Neural progenitor cell (in vitro differentiated cells): ENCODE measurements at regions not wholly inside any gene's neighbourhood (a gene's known extent, or its start where the extent isn't known, plus 50 kb on each side); places are given as distances from the start of the nearest gene placed in this dataset.
A peak's percentile ranks its signal among the peaks of the same experiment; 100 is the strongest.

Source experiments
- DNase-seq: peaks from one replicate; pipeline ENCODE4 v3.0.0-alpha.2; 2016; ENCODE audit warnings: low spot score
- H2AFZ ChIP-seq: fragments of 200-600 bp; sonication (generic); replicated peaks from 2 replicates; pipeline ENCODE4 v1.6.1; 2016; ENCODE audit warnings: antibody characterized with exemption
- H3F3A ChIP-seq: fragments of 200-600 bp; sonication (generic); 2 replicates; pipeline ENCODE4 v1.6.1; 2016; ENCODE audit warnings: antibody characterized with exemption, low read depth
- H3K27ac ChIP-seq: fragments of 200-600 bp; sonication (generic); 2 replicates; pipeline ENCODE4 v1.5.1; 2016; ENCODE audit warnings: mild to moderate bottlenecking
- H3K27me3 ChIP-seq: fragments of 200-600 bp; sonication (generic); 2 replicates; pipeline ENCODE4 v1.6.1; 2016; ENCODE audit warnings: mild to moderate bottlenecking, moderate library complexity
- H3K36me3 ChIP-seq: fragments of 200-600 bp; sonication (generic); 2 replicates; pipeline ENCODE4 v1.5.1; 2016
- H3K4me1 ChIP-seq: fragments of 200-600 bp; sonication (generic); 2 replicates; pipeline ENCODE4 v1.6.1; 2016; ENCODE audit warnings: mixed run types
- H3K4me2 ChIP-seq: fragments of 200-600 bp; sonication (generic); 2 replicates; pipeline ENCODE4 v1.6.1; 2016
- H3K4me3 ChIP-seq: fragments of 200-600 bp; sonication (generic); 2 replicates; pipeline ENCODE4 v1.5.1; 2016
- H3K79me2 ChIP-seq: fragments of 200-600 bp; sonication (generic); 2 replicates; pipeline ENCODE4 v1.6.1; 2016; ENCODE audit warnings: low read depth
- H3K9ac ChIP-seq: fragments of 200-600 bp; sonication (generic); 2 replicates; pipeline ENCODE4 v1.6.1; 2016
- H3K9me3 ChIP-seq: fragments of 200-600 bp; sonication (generic); 2 replicates; pipeline ENCODE4 v1.5.1; 2016; ENCODE audit warnings: low read depth
- H4K20me1 ChIP-seq: fragments of 200-600 bp; sonication (generic); 2 replicates; pipeline ENCODE4 v1.6.1; 2016; ENCODE audit warnings: low read depth
- H3K27ac Mint-ChIP-seq: 3 replicates; pipeline ENCODE4 v1.8.0; 2021; ENCODE audit warnings: mixed read lengths
- H3K27me3 Mint-ChIP-seq: 2 replicates; pipeline ENCODE4 v1.8.0; 2022; ENCODE audit warnings: low read depth, mild to moderate bottlenecking, inconsistent platforms, moderate library complexity, mixed read lengths; ENCODE audit not compliant: insufficient read depth
- H3K36me3 Mint-ChIP-seq: 3 replicates; pipeline ENCODE4 v1.8.0; 2021; ENCODE audit warnings: mixed read lengths
- H3K4me1 Mint-ChIP-seq: 3 replicates; pipeline ENCODE4 v1.8.0; 2021; ENCODE audit warnings: mixed read lengths
- H3K4me3 Mint-ChIP-seq: 3 replicates; pipeline ENCODE4 v1.8.0; 2021; ENCODE audit warnings: mild to moderate bottlenecking, moderate library complexity, mixed read lengths
- H3K9me3 Mint-ChIP-seq: 3 replicates; pipeline ENCODE4 v1.8.0; 2020; ENCODE audit warnings: mixed read lengths
- EZH2 ChIP-seq: fragments of 200-600 bp; sonication (generic); IDR thresholded peaks from 2 replicates; pipeline ENCODE4 v1.6.1; 2017; ENCODE audit warnings: antibody characterized with exemption, mild to moderate bottlenecking, moderate library complexity
- EZH2phosphoT487 ChIP-seq: fragments of 200-600 bp; sonication (generic); IDR thresholded peaks from 2 replicates; pipeline ENCODE4 v1.6.1; 2017; ENCODE audit warnings: antibody characterized with exemption
- TF ChIP-seq, protein P1 (sequence below): fragments of 200-600 bp; sonication (generic); IDR thresholded peaks from 2 replicates; pipeline ENCODE4 v1.5.1; 2017; ENCODE audit warnings: antibody characterized with exemption, mild to moderate bottlenecking

DNA sequence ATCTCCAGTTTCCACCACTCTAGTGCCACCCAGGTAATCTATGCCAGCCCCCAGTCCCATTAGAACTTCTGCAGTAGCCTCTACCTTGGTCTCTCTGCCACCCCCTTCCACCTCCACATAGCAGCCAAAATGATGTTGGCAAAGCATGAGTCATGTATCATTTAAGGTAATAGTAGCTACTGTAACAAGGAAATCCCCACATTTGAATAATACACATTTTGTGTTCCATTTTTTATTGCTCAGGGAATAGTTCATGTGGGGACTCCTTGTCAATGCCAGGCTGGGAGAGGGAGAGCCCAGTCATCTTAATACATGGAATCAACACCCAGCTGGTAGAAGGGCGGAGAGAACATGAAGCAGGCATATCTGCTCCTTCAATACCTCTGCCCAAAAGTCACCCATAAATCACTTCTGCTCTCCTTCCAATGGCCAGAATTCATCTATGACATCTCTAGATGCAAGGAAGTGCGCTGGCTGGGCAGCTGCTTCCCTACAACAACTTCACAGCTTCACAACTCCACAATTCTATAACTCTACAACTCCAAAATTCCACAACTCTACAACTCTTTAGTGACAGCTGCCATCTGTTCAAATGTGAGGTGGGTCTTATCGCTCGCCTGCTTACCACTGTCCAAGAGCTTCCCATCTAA, 70.6 kb upstream of the GLS start:
- H3K27ac ChIP-seq, result no peak overlapping the region
- H3K9me3 Mint-ChIP-seq, result no peaks in the 10 kb centered on the region
- peak overlapping the region; percentile 3 for H3K27ac Mint-ChIP-seq
- H3K4me1 Mint-ChIP-seq, result no peaks in the 10 kb centered on the region
- H3K4me1 ChIP-seq, result no peaks in the 10 kb centered on the region
- no peak overlapping the region for H3K4me2 ChIP-seq
- H4K20me1 ChIP-seq, result no peaks in the 10 kb centered on the region
- H3K4me3 ChIP-seq, result no peak overlapping the region
- no peak overlapping the region for H3K4me3 Mint-ChIP-seq
- no peak overlapping the region for H2AFZ ChIP-seq
- no peak for DNase-seq
- no peaks in the 10 kb centered on the region for H3K36me3 ChIP-seq
- TF ChIP-seq EZH2phosphoT487 (no peak), EZH2 (no peak)
- TF ChIP-seq, protein P1, sequence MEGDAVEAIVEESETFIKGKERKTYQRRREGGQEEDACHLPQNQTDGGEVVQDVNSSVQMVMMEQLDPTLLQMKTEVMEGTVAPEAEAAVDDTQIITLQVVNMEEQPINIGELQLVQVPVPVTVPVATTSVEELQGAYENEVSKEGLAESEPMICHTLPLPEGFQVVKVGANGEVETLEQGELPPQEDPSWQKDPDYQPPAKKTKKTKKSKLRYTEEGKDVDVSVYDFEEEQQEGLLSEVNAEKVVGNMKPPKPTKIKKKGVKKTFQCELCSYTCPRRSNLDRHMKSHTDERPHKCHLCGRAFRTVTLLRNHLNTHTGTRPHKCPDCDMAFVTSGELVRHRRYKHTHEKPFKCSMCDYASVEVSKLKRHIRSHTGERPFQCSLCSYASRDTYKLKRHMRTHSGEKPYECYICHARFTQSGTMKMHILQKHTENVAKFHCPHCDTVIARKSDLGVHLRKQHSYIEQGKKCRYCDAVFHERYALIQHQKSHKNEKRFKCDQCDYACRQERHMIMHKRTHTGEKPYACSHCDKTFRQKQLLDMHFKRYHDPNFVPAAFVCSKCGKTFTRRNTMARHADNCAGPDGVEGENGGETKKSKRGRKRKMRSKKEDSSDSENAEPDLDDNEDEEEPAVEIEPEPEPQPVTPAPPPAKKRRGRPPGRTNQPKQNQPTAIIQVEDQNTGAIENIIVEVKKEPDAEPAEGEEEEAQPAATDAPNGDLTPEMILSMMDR, result no peak
- no peaks in the 10 kb centered on the region for H3K36me3 Mint-ChIP-seq
- no peaks in the 10 kb centered on the region for H3F3A ChIP-seq
- no peaks in the 10 kb centered on the region for H3K27me3 Mint-ChIP-seq
- no peaks in the 10 kb centered on the region for H3K79me2 ChIP-seq
- no peaks in the 10 kb centered on the region for H3K27me3 ChIP-seq
- no peaks in the 10 kb centered on the region for H3K9me3 ChIP-seq
- no peak overlapping the region for H3K9ac ChIP-seq

DNA sequence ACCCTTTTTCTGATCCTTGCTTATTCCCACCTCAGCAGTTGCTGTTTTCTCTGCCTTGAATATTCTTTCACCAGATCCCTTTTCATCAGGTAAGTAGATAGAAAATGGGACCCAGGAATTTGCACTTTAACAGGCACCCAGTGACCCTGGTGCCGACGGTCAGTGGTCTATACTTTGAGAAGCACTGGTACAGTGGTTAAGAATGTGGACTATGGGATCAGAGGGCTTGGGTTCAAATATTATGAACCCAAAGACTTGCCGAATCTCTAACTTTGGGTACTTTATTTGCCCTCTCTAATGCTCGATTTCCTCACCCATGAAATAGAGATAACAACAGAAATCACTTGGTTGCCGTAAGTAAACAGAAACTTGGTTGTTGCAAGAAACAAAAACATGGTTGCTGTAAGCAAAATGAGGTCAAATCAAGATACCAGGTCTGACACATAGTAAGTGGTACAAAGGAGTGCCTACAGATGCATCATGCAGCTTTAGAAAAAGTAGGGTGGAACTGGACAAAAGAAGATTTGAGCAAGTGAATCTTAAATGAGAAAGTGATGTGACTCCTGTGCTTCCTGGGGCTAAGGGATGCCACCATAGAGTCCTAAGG, 69.5 kb upstream of the GLS start:
- DNase-seq, result no peak
- H3K4me1 Mint-ChIP-seq, result no peaks in the 10 kb centered on the region
- no peaks in the 10 kb centered on the region for H3K27me3 Mint-ChIP-seq
- Histone ChIP-seq H4K20me1 (no peaks in the 10 kb centered on the region), H3K4me2 (no peak overlapping the region), H3K4me1 (no peaks in the 10 kb centered on the region), H3K27ac (no peak overlapping the region), H3K9ac (no peak overlapping the region), H3K27me3 (no peaks in the 10 kb centered on the region), H3K79me2 (no peaks in the 10 kb centered on the region), H3K4me3 (no peak overlapping the region), H3K9me3 (no peaks in the 10 kb centered on the region), H3K36me3 (no peaks in the 10 kb centered on the region), H3F3A (no peaks in the 10 kb centered on the region), H2AFZ (no peak overlapping the region)
- no peak overlapping the region for H3K27ac Mint-ChIP-seq
- H3K9me3 Mint-ChIP-seq, result no peaks in the 10 kb centered on the region
- TF ChIP-seq EZH2, result no peak
- TF ChIP-seq, protein P1, result no peak
- no peak for TF ChIP-seq EZH2phosphoT487
- no peak overlapping the region for H3K4me3 Mint-ChIP-seq
- H3K36me3 Mint-ChIP-seq, result no peaks in the 10 kb centered on the region

DNA sequence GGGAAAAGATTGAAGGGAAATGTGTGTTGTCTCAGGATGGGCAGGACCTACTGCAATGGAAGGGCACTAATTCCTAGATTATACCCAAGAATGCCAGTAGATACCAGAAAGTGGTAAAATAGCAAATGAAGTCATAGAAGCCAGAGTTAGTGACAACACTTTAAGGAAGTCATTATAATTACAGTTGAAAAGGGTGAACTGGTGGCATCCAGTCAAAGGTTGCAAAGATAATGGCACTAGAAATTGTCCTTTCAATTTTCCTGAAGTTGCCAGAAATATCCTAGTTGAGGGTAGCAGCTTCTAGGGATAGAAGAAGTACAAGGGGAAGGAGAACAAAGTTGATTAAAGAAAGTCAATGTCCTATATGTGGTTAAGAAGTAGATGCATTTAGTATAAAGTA, 68.8 kb upstream of the GLS start:
- Histone ChIP-seq H4K20me1 (no peaks in the 10 kb centered on the region), H3K79me2 (no peaks in the 10 kb centered on the region), H2AFZ (no peak overlapping the region), H3K4me3 (no peak overlapping the region), H3K9me3 (no peaks in the 10 kb centered on the region), H3K36me3 (no peaks in the 10 kb centered on the region), H3K9ac (no peak overlapping the region), H3K27me3 (no peaks in the 10 kb centered on the region), H3K27ac (no peak overlapping the region), H3K4me2 (no peak overlapping the region), H3F3A (no peaks in the 10 kb centered on the region), H3K4me1 (no peaks in the 10 kb centered on the region)
- DNase-seq, result no peak
- TF ChIP-seq EZH2phosphoT487, result no peak
- TF ChIP-seq, protein P1, result no peak
- TF ChIP-seq EZH2, result no peak
- Mint-ChIP-seq H3K36me3 (no peaks in the 10 kb centered on the region), H3K9me3 (no peaks in the 10 kb centered on the region), H3K27me3 (no peaks in the 10 kb centered on the region), H3K4me3 (no peak overlapping the region), H3K4me1 (no peaks in the 10 kb centered on the region), H3K27ac (no peak overlapping the region)
